ENCODE measurements at regions not wholly inside any gene's neighbourhood (a gene's known extent, or its start where the extent isn't known, plus 50 kb on each side); places are given as distances from the start of the nearest gene placed in this dataset.

DNA sequence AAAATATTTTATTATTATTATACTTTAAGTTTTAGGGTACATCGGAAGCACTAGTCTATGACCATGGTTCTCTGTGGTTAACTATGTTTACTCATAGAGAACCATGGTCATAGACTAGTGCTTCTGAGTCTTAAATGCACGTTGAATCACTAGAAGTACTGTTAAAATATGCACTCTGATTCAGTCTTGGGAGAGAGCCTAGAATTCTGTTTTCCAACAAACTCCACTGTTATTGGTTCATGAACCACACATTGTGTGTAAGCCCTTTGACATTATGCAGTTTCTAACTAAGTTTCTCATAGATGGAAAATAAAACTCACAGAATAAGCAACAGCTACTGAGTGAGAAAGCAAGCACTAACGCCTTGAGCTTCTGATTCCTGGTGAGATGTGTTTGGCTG, 1120.6 kb downstream of the SORCS1 start:
- TF ChIP-seq, protein P1, sequence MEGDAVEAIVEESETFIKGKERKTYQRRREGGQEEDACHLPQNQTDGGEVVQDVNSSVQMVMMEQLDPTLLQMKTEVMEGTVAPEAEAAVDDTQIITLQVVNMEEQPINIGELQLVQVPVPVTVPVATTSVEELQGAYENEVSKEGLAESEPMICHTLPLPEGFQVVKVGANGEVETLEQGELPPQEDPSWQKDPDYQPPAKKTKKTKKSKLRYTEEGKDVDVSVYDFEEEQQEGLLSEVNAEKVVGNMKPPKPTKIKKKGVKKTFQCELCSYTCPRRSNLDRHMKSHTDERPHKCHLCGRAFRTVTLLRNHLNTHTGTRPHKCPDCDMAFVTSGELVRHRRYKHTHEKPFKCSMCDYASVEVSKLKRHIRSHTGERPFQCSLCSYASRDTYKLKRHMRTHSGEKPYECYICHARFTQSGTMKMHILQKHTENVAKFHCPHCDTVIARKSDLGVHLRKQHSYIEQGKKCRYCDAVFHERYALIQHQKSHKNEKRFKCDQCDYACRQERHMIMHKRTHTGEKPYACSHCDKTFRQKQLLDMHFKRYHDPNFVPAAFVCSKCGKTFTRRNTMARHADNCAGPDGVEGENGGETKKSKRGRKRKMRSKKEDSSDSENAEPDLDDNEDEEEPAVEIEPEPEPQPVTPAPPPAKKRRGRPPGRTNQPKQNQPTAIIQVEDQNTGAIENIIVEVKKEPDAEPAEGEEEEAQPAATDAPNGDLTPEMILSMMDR (IDR thresholded peaks at IDR 0.05; ENCODE audit: insufficient read depth, low read length, poor library complexity, severe bottlenecking) = no peak
- TF ChIP-seq EZH2phosphoT487 (conservative IDR thresholded peaks at IDR 0.05; ENCODE audit: low read length) = no peak
